Lower lobe of right lung (tissue), 2 donors: ENCODE measurements at regions not wholly inside any gene's neighbourhood (a gene's known extent, or its start where the extent isn't known, plus 50 kb on each side); places are given as distances from the start of the nearest gene placed in this dataset.

Experiments
- ATAC-seq, 2 donors: fragments of 200-7000 bp; cut with Tn5 transposase; one replicate each; pipeline ENCODE4 v1.9.1; 2020 to 2022; ENCODE audit warnings: mild to moderate bottlenecking in 2 of 2, moderate library complexity in 2 of 2
- DNase-seq: peaks from one replicate; pipeline ENCODE4 v3.0.0-alpha.2; 2020
- H3K27ac ChIP-seq: fragments of 200-600 bp; one replicate; pipeline ENCODE4 v1.8.0; 2022
- H3K27me3 ChIP-seq: fragments of 200-600 bp; one replicate; pipeline ENCODE4 v1.8.0; 2022; ENCODE audit warnings: low read depth
- H3K36me3 ChIP-seq: fragments of 200-600 bp; one replicate; pipeline ENCODE4 v1.8.0; 2022; ENCODE audit warnings: mild to moderate bottlenecking
- H3K4me1 ChIP-seq: fragments of 200-600 bp; one replicate; pipeline ENCODE4 v1.8.0; 2022
- H3K4me3 ChIP-seq: fragments of 200-600 bp; one replicate; pipeline ENCODE4 v1.8.0; 2022; ENCODE audit warnings: mild to moderate bottlenecking
- H3K9me3 ChIP-seq: fragments of 200-600 bp; one replicate; pipeline ENCODE4 v1.8.0; 2022
- CTCF ChIP-seq: fragments of 200-600 bp; IDR thresholded peaks from one replicate; pipeline ENCODE4 v1.8.0; 2022; ENCODE audit warnings: antibody characterized with exemption, mild to moderate bottlenecking
- intact Hi-C: fragments of 100-400 bp; cut with DNase I; formaldehyde crosslinking; loops from one replicate; pipeline ENCODE4 v1.11.0; 2022
- donor health status: DM: no; HTN: yes; CAD: no; lungs with severe emphysema.

GRCh38 chr4:29058531-29058930, 1661.6 kb upstream of the PCDH7 start:
- Histone ChIP-seq H3K4me3 (no peak overlapping the region), H3K27ac (no peak overlapping the region), H3K27me3 (no peaks in the 10 kb centered on the region), H3K36me3 (no peaks in the 10 kb centered on the region), H3K9me3 (no peaks in the 10 kb centered on the region), H3K4me1 (no peaks in the 10 kb centered on the region)
- TF ChIP-seq CTCF: no peak
- no peak for ATAC-seq
- intact Hi-C loops: no loop called here
- no peak for DNase-seq

GRCh38 chr4:29066861-29067260, 1653.3 kb upstream of the PCDH7 start:
- DNase-seq: no peak

GRCh38 chr4:29073571-29073970, 1646.6 kb upstream of the PCDH7 start:
- no peak overlapping the region for H3K27ac ChIP-seq
- ATAC-seq (no peak), DNase-seq (no peak)
- H3K36me3 ChIP-seq: no peaks in the 10 kb centered on the region
- no peaks in the 10 kb centered on the region for H3K27me3 ChIP-seq
- H3K4me1 ChIP-seq: no peaks in the 10 kb centered on the region
- intact Hi-C loops: no loop called here
- H3K9me3 ChIP-seq: peaks cover 14% of the 10 kb centered on the region
- H3K4me3 ChIP-seq: no peak overlapping the region
- no peak for TF ChIP-seq CTCF

More at GRCh38 chr4:29066861-29067260, 1653.3 kb upstream of the PCDH7 start:
- Histone ChIP-seq H3K36me3 (no peaks in the 10 kb centered on the region), H3K4me1 (no peaks in the 10 kb centered on the region), H3K27ac (no peak overlapping the region), H3K27me3 (no peaks in the 10 kb centered on the region), H3K4me3 (no peak overlapping the region), H3K9me3 (peaks cover 6% of the 10 kb centered on the region)
- no peak for ATAC-seq
- intact Hi-C loops: no loop called here
- no peak for TF ChIP-seq CTCF

- DNase-seq (no peak), ATAC-seq (no peak)
- no peak for TF ChIP-seq CTCF
- peaks cover 14% of the 10 kb centered on the region for H3K9me3 ChIP-seq
- no peaks in the 10 kb centered on the region for H3K4me1 ChIP-seq
- no peaks in the 10 kb centered on the region for H3K27me3 ChIP-seq
- no peak overlapping the region for H3K27ac ChIP-seq
- no peak overlapping the region for H3K4me3 ChIP-seq
- intact Hi-C loops: no loop called here
- no peaks in the 10 kb centered on the region for H3K36me3 ChIP-seq
These were observed 1644.8 kb upstream of the PCDH7 start for GRCh38 chr4:29075366-29075765.

- Histone ChIP-seq H3K9me3 (no peaks in the 10 kb centered on the region), H3K36me3 (no peaks in the 10 kb centered on the region), H3K27me3 (no peaks in the 10 kb centered on the region), H3K4me3 (no peak overlapping the region), H3K4me1 (no peaks in the 10 kb centered on the region), H3K27ac (no peak overlapping the region)
- DNase-seq: no peak
- intact Hi-C loops: no loop called here
- TF ChIP-seq CTCF: no peak
- no peak for ATAC-seq
These were observed 1640.9 kb upstream of the PCDH7 start for GRCh38 chr4:29079260-29079659.
